Activated T-cell treated with anti-CD3 and anti-CD28 coated beads, Interleukin-2, amount 50 U/mL, for 24 hours (primary cell): ENCODE measurements at regions not wholly inside any gene's neighbourhood (a gene's known extent, or its start where the extent isn't known, plus 50 kb on each side); places are given as distances from the start of the nearest gene placed in this dataset.
"Not testable (repeated sequence)": the region's sequence is repeated elsewhere in the genome, so short reads cannot be mapped to it uniquely, and the experiment has no call there.

Experiments used
- DNase-seq: peaks from one replicate; pipeline ENCODE4 v3.0.0-alpha.2; 2020
- H3K27ac Mint-ChIP-seq: 2 replicates; pipeline ENCODE4 v1.8.0; 2020; ENCODE audit warnings: mild to moderate bottlenecking, mixed read lengths
- H3K27me3 Mint-ChIP-seq: 2 replicates; pipeline ENCODE4 v1.8.0; 2020; ENCODE audit warnings: mixed read lengths
- H3K36me3 Mint-ChIP-seq: 2 replicates; pipeline ENCODE4 v1.8.0; 2020; ENCODE audit warnings: low read depth, mixed read lengths
- H3K4me1 Mint-ChIP-seq: 2 replicates; pipeline ENCODE4 v1.8.0; 2020; ENCODE audit warnings: low read depth, mixed read lengths
- H3K4me3 Mint-ChIP-seq: 2 replicates; pipeline ENCODE4 v1.8.0; 2020; ENCODE audit warnings: mild to moderate bottlenecking, moderate library complexity, mixed read lengths
- H3K9me3 Mint-ChIP-seq: 2 replicates; pipeline ENCODE4 v1.8.0; 2020; ENCODE audit warnings: mixed read lengths

- not testable (repeated sequence) for H3K9me3 Mint-ChIP-seq, H3K4me3 Mint-ChIP-seq, H3K27me3 Mint-ChIP-seq, H3K36me3 Mint-ChIP-seq, H3K4me1 Mint-ChIP-seq, H3K27ac Mint-ChIP-seq, DNase-seq
These were observed 417.9 kb upstream of the ZNG1F start for GRCh38 chr9:41606961-41607547.

GRCh38 chr9:41565572-41565971 is 376.5 kb upstream of the ZNG1F start:
- H3K9me3 Mint-ChIP-seq, H3K4me1 Mint-ChIP-seq, H3K27ac Mint-ChIP-seq, DNase-seq, H3K36me3 Mint-ChIP-seq, H3K27me3 Mint-ChIP-seq, H3K4me3 Mint-ChIP-seq: not testable (repeated sequence)
